ENCODE measurements at regions not wholly inside any gene's neighbourhood (a gene's known extent, or its start where the extent isn't known, plus 50 kb on each side); places are given as distances from the start of the nearest gene placed in this dataset.

DNA sequence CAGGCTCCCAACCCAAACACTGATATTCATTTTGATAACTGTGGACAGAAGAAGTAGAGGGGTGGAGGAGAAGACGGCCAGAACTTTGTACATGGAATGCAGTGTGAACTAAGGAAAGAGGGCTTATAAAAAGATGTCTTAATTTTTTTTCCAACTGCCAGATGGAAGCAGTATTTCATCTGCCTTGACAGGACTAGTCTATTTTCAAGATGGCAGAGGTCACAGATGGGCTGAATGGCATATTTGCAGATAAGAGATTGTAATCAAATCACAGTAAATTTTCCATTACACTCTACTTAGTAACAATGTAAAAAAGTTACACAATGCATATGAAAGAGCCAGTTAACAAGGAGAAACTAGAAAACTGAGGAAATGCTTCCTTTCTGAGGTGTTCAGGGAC, 246.8 kb upstream of the FMN2 start:
- Histone ChIP-seq H3K4me1 (no peaks in the 10 kb centered on the region), H3K4me3 (no peak overlapping the region), H3K27ac (no peak overlapping the region), H3K9me3 (no peaks in the 10 kb centered on the region), H3K27me3 (replicated peaks in 1 of 7) (no peaks in the 10 kb centered on the region), H3K36me3 (no peaks in the 10 kb centered on the region)
- intact Hi-C loops (cut with DNase I; ENCODE audit: low total_unique reads), result no loop called here
- TF ChIP-seq POLR2AphosphoS5 (IDR thresholded peaks at IDR 0.05) (no peak), POLR2A (IDR thresholded peaks at IDR 0.05) (no peak)
- TF ChIP-seq, protein P1, sequence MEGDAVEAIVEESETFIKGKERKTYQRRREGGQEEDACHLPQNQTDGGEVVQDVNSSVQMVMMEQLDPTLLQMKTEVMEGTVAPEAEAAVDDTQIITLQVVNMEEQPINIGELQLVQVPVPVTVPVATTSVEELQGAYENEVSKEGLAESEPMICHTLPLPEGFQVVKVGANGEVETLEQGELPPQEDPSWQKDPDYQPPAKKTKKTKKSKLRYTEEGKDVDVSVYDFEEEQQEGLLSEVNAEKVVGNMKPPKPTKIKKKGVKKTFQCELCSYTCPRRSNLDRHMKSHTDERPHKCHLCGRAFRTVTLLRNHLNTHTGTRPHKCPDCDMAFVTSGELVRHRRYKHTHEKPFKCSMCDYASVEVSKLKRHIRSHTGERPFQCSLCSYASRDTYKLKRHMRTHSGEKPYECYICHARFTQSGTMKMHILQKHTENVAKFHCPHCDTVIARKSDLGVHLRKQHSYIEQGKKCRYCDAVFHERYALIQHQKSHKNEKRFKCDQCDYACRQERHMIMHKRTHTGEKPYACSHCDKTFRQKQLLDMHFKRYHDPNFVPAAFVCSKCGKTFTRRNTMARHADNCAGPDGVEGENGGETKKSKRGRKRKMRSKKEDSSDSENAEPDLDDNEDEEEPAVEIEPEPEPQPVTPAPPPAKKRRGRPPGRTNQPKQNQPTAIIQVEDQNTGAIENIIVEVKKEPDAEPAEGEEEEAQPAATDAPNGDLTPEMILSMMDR (IDR thresholded peaks at IDR 0.05 in 8 of 11, conservative IDR thresholded peaks at IDR 0.05 in 3 of 11), result no peak
- no peak for DNase-seq
- WGBS, 5 donors, result 81 to 100% (median 90%) methylated on average over 1 of the region's 1 CpG

DNA sequence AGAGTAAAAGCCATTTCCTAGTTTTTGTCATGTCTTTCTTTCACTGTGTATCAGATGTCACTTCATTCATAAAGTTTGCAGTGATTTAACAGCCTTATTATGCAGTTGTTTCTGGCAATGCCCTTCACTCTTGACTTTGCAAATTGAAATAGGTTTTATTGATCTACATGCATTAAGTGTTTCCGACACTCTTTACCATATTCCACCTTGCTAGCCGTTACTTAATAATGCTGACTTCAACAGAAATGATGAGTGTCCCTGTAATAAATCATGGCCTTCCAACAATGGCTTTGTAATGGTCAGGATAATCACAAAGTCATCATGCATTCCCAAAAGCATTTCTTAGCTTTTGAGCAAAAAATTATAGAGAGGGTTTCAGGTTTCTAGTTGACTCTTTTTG, 236.8 kb upstream of the FMN2 start:
- peaks cover 0 to 5% (median 0%) of the 10 kb centered on the region in 6 donors for H3K4me1 ChIP-seq
- DNase-seq, result no peak
- 71 to 89% (median 78%) methylated on average over 2 of the region's 2 CpGs for WGBS, 5 donors
- no peak overlapping the region for H3K4me3 ChIP-seq
- intact Hi-C loops (cut with DNase I; ENCODE audit: low total_unique reads), result no loop called here
- no peak overlapping the region for H3K27ac ChIP-seq
- no peaks in the 10 kb centered on the region for H3K36me3 ChIP-seq
- H3K9me3 ChIP-seq, result peaks cover 0 to 11% (median 7%) of the 10 kb centered on the region in 8 donors
- no peak for TF ChIP-seq POLR2AphosphoS5 (IDR thresholded peaks at IDR 0.05)
- TF ChIP-seq, protein P1 (IDR thresholded peaks at IDR 0.05 in 8 of 11, conservative IDR thresholded peaks at IDR 0.05 in 3 of 11), result no peak
- TF ChIP-seq POLR2A (IDR thresholded peaks at IDR 0.05), result no peak
- no peaks in the 10 kb centered on the region for H3K27me3 ChIP-seq (replicated peaks in 1 of 7)

DNA sequence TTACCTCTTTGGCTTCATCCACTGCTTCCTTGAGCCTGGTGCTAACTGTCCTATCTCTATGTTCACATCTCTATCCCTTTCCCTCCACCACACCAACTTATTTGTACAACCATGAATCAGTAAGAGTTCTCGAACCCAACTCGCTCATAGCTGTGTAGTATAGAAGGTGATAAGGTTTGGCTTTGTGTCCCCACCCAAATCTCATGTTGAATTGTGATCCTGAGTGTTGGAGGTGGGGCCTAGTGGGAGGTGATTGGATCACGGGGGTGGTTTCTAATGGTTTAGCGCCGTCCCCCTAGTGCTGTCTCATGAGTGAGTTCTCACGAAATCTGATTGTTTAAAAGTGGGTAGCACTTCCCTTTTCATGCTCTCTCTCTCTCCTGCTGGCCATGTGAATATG, 235.6 kb upstream of the FMN2 start:
- TF ChIP-seq POLR2AphosphoS5 (IDR thresholded peaks at IDR 0.05), result no peak
- no peak for TF ChIP-seq POLR2A (IDR thresholded peaks at IDR 0.05)
- H3K4me1 ChIP-seq, result peaks cover 0 to 5% (median 0%) of the 10 kb centered on the region in 6 donors
- 74 to 79% (median 76%) methylated on average over 6 of the region's 6 CpGs for WGBS, 5 donors
- intact Hi-C loops (cut with DNase I; ENCODE audit: low total_unique reads), result no loop called here
- peaks cover 0 to 11% (median 7%) of the 10 kb centered on the region in 8 donors for H3K9me3 ChIP-seq
- no peak overlapping the region for H3K4me3 ChIP-seq
- no peaks in the 10 kb centered on the region for H3K27me3 ChIP-seq (replicated peaks in 1 of 7)
- H3K36me3 ChIP-seq, result no peaks in the 10 kb centered on the region
- no peak for DNase-seq
- no peak overlapping the region for H3K27ac ChIP-seq

DNA sequence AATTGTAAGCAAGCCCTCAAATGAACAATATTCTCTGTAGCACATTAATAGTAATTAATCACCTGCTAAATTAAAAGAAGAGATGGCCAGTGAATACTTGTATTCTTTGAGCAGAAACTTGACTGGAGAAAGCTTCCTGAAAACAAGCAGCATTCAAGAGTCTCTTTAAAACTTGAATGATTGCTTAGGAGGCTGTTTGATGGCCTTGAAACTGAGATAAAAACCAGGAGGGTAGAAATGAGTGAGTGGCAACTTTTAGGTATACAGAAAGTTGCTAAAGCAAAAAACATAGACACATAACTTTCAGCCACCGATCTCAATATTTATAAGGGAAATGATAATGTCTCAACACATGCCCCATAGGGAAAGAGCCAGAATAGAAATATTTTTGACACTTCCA, 234.8 kb upstream of the FMN2 start:
- Histone ChIP-seq H3K27ac (no peak overlapping the region), H3K36me3 (no peaks in the 10 kb centered on the region), H3K9me3 (peaks cover 0 to 11% (median 7%) of the 10 kb centered on the region in 8 donors), H3K4me1 (peaks cover 0 to 7% (median 0%) of the 10 kb centered on the region in 6 donors), H3K27me3 (replicated peaks in 1 of 7) (no peaks in the 10 kb centered on the region), H3K4me3 (no peak overlapping the region)
- TF ChIP-seq, protein P1 (IDR thresholded peaks at IDR 0.05 in 8 of 11, conservative IDR thresholded peaks at IDR 0.05 in 3 of 11), result no peak
- TF ChIP-seq POLR2AphosphoS5 (IDR thresholded peaks at IDR 0.05) (no peak), POLR2A (IDR thresholded peaks at IDR 0.05) (no peak)
- DNase-seq, result no peak
- WGBS, 5 donors, result 81 to 87% (median 81%) methylated on average over 1 of the region's 1 CpG
- intact Hi-C loops (cut with DNase I; ENCODE audit: low total_unique reads), result no loop called here

DNA sequence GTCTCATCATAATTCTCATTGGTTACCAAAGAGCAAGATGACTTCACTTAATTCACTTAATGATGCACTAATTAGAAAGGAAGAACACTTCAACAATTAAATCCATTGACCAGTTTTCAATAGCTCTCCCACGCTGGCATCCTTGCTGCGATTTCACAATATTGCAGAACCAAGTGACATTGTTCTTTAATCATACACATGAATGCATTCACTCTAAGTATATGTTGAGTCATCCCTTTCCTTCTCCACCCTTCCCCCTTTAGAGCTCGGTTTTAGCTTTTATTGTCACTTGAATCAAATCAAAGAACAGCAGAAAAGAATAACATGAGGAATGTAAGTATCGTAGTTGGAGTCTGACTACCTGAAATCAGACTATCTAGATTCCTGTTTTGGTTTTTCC, 233.6 kb upstream of the FMN2 start:
- Histone ChIP-seq H3K27ac (no peak overlapping the region), H3K4me3 (no peak overlapping the region), H3K27me3 (replicated peaks in 1 of 7) (no peaks in the 10 kb centered on the region), H3K36me3 (no peaks in the 10 kb centered on the region), H3K9me3 (peaks cover 0 to 11% (median 7%) of the 10 kb centered on the region in 8 donors), H3K4me1 (peaks cover 0 to 15% (median 0%) of the 10 kb centered on the region in 6 donors)
- WGBS, 5 donors, result 42 to 60% (median 57%) methylated on average over 4 of the region's 4 CpGs
- intact Hi-C loops (cut with DNase I; ENCODE audit: low total_unique reads), result no loop called here
- TF ChIP-seq POLR2A (IDR thresholded peaks at IDR 0.05) (no peak), POLR2AphosphoS5 (IDR thresholded peaks at IDR 0.05) (no peak)
- TF ChIP-seq, protein P1 (IDR thresholded peaks at IDR 0.05 in 8 of 11, conservative IDR thresholded peaks at IDR 0.05 in 3 of 11), result no peak
- DNase-seq, result no peak
